ENCODE measurements at regions not wholly inside any gene's neighbourhood (a gene's known extent, or its start where the extent isn't known, plus 50 kb on each side); places are given as distances from the start of the nearest gene placed in this dataset.

- peak; percentile 91 for DNase-seq
Measured at GRCh38 chr7:67566101-67566500, 569.5 kb downstream of the TYW1 start.

- peak; percentile 88 for DNase-seq
Measured at GRCh38 chr7:67571026-67571545, 574.5 kb downstream of the TYW1 start.

GRCh38 chr7:67573639-67574038 is 577.0 kb downstream of the TYW1 start:
- no peak for DNase-seq

GRCh38 chr7:67588631-67589030 is 592.0 kb downstream of the TYW1 start:
- DNase-seq: no peak

GRCh38 chr7:67589183-67589582 is 592.5 kb downstream of the TYW1 start:
- DNase-seq: no peak

GRCh38 chr7:67590649-67591048 is 594.0 kb downstream of the TYW1 start:
- no peak for DNase-seq

- peak; percentile 68 for DNase-seq
Measured at GRCh38 chr7:67593794-67594193, 597.2 kb downstream of the TYW1 start.

- DNase-seq: no peak
Measured at GRCh38 chr7:67595431-67596180, 599.0 kb downstream of the TYW1 start.

- DNase-seq: peak; percentile 10
Measured at GRCh38 chr7:67597161-67597560, 600.5 kb downstream of the TYW1 start.

- no peak for DNase-seq
Measured at GRCh38 chr7:67598469-67598868, 601.8 kb downstream of the TYW1 start.

- no peak for DNase-seq
Measured at GRCh38 chr7:67599331-67600062, 602.9 kb downstream of the TYW1 start.

GRCh38 chr7:67602246-67602887 is 605.7 kb downstream of the TYW1 start:
- DNase-seq: no peak

- DNase-seq: peak; percentile 23
Measured at GRCh38 chr7:67604461-67605386, 608.1 kb downstream of the TYW1 start.

GRCh38 chr7:67608806-67609205 is 612.2 kb downstream of the TYW1 start:
- no peak for DNase-seq

GRCh38 chr7:67610897-67611296 is 614.3 kb downstream of the TYW1 start:
- no peak for DNase-seq

GRCh38 chr7:67614843-67615242 is 618.2 kb downstream of the TYW1 start:
- DNase-seq: peak; percentile 17

GRCh38 chr7:67616517-67616916 is 619.9 kb downstream of the TYW1 start:
- DNase-seq: no peak

GRCh38 chr7:67618556-67619162 is 622.0 kb downstream of the TYW1 start:
- DNase-seq: no peak

- DNase-seq: peak; percentile 94
Measured at GRCh38 chr7:67619175-67619574, 622.5 kb downstream of the TYW1 start.

- DNase-seq: no peak
Measured at GRCh38 chr7:67620216-67620933, 623.7 kb downstream of the TYW1 start.

GRCh38 chr7:67621704-67622103 is 625.1 kb downstream of the TYW1 start:
- DNase-seq: no peak
